ENCODE measurements at regions not wholly inside any gene's neighbourhood (a gene's known extent, or its start where the extent isn't known, plus 50 kb on each side); places are given as distances from the start of the nearest gene placed in this dataset.

GRCh38 chr7:45368129-45368807, 205.9 kb upstream of the ADCY1 start:
- Mint-ChIP-seq H3K36me3 (ENCODE audit: insufficient read depth) (no peaks in the 10 kb centered on the region), H3K4me3 (ENCODE audit: low read depth) (no peak overlapping the region), H3K4me1 (ENCODE audit: low read depth) (no peaks in the 10 kb centered on the region), H3K27me3 (no peaks in the 10 kb centered on the region), H3K27ac (no peak overlapping the region), H3K9me3 (ENCODE audit: low read depth) (peaks cover 17% of the 10 kb centered on the region)
- no peak for DNase-seq (ENCODE audit: low spot score, unreplicated experiment)
- no peak for TF ChIP-seq CTCF (IDR thresholded peaks at IDR 0.05; ENCODE audit: unreplicated experiment)

GRCh38 chr7:45384499-45384898, 189.7 kb upstream of the ADCY1 start:
- no peak overlapping the region for H3K4me3 Mint-ChIP-seq (ENCODE audit: low read depth)
- no peaks in the 10 kb centered on the region for H3K36me3 Mint-ChIP-seq (ENCODE audit: insufficient read depth)
- H3K27me3 Mint-ChIP-seq: no peaks in the 10 kb centered on the region
- no peak for DNase-seq (ENCODE audit: low spot score, unreplicated experiment)
- no peak overlapping the region for H3K27ac Mint-ChIP-seq
- no peaks in the 10 kb centered on the region for H3K9me3 Mint-ChIP-seq (ENCODE audit: low read depth)
- no peaks in the 10 kb centered on the region for H3K4me1 Mint-ChIP-seq (ENCODE audit: low read depth)
- TF ChIP-seq CTCF (IDR thresholded peaks at IDR 0.05; ENCODE audit: unreplicated experiment): no peak

- no peaks in the 10 kb centered on the region for H3K4me1 Mint-ChIP-seq (ENCODE audit: low read depth)
Observed at GRCh38 chr7:45387837-45388236, 186.3 kb upstream of the ADCY1 start.

DNA sequence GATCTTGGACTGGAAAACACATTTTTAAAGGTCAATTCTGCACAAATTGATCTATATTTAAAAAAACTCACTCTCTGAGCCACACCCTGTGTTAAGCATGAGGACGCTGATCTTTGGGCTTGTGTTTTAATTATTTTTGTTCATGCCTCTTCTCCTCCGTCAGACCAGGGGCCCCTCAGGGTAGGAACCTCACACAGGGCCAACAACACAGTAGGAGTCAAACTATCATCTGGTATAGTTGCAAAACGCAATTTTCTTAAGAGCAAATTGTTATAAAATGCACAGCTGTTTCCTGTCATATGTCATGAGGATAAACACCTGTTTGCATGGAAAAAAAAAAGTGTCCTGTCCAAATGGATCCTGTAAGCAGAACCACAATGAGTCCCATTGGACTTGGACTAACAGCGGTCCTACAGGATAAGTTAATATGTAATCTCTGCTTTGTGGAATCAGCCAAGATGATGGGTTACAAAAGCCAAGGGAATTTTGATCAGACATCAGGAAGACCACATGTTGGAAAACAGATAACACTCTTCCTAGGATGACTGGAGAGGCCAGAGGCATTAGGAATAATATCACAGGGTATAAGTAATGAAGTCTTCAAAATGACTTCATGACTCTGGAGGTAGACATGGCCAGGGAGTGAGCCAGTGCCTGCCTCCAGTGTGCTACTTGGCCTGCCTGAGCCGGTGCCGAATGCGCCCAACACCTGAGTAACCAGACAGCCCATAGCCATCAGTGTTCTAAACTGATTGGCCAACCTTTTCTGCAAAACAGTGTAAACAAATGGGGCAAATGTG, 184.9 kb upstream of the ADCY1 start:
- no peak overlapping the region for H3K4me3 Mint-ChIP-seq (ENCODE audit: low read depth)
- H3K4me1 Mint-ChIP-seq (ENCODE audit: low read depth): no peaks in the 10 kb centered on the region
- no peaks in the 10 kb centered on the region for H3K36me3 Mint-ChIP-seq (ENCODE audit: insufficient read depth)
- TF ChIP-seq CTCF (IDR thresholded peaks at IDR 0.05; ENCODE audit: unreplicated experiment): no peak
- H3K27me3 Mint-ChIP-seq: no peaks in the 10 kb centered on the region
- no peak overlapping the region for H3K27ac Mint-ChIP-seq
- DNase-seq (ENCODE audit: low spot score, unreplicated experiment): no peak
- peaks cover 6% of the 10 kb centered on the region for H3K9me3 Mint-ChIP-seq (ENCODE audit: low read depth)

More at GRCh38 chr7:45387837-45388236, 186.3 kb upstream of the ADCY1 start:
- Mint-ChIP-seq H3K27ac (no peak overlapping the region), H3K27me3 (no peaks in the 10 kb centered on the region), H3K9me3 (ENCODE audit: low read depth) (peaks cover 5% of the 10 kb centered on the region), H3K36me3 (ENCODE audit: insufficient read depth) (no peaks in the 10 kb centered on the region), H3K4me3 (ENCODE audit: low read depth) (no peak overlapping the region)
- TF ChIP-seq CTCF (IDR thresholded peaks at IDR 0.05; ENCODE audit: unreplicated experiment): no peak
- DNase-seq (ENCODE audit: low spot score, unreplicated experiment): no peak

GRCh38 chr7:45390180-45390579, 184.0 kb upstream of the ADCY1 start:
- H3K27me3 Mint-ChIP-seq: no peaks in the 10 kb centered on the region
- no peaks in the 10 kb centered on the region for H3K4me1 Mint-ChIP-seq (ENCODE audit: low read depth)
- peaks cover 15% of the 10 kb centered on the region for H3K9me3 Mint-ChIP-seq (ENCODE audit: low read depth)
- no peaks in the 10 kb centered on the region for H3K36me3 Mint-ChIP-seq (ENCODE audit: insufficient read depth)
- no peak for DNase-seq (ENCODE audit: low spot score, unreplicated experiment)
- H3K27ac Mint-ChIP-seq: no peak overlapping the region
- TF ChIP-seq CTCF (IDR thresholded peaks at IDR 0.05; ENCODE audit: unreplicated experiment): no peak
- H3K4me3 Mint-ChIP-seq (ENCODE audit: low read depth): no peak overlapping the region
